K562 (cell line): ENCODE measurements at regions not wholly inside any gene's neighbourhood (a gene's known extent, or its start where the extent isn't known, plus 50 kb on each side); places are given as distances from the start of the nearest gene placed in this dataset.

Experiments used
- ATAC-seq: fragments of 200-7000 bp; cut with Tn5 transposase; 3 replicates; pipeline ENCODE4 v1.9.1; 2020; ENCODE audit warnings: moderate library complexity
- BruUV-seq: library from RNA; stranded (reverse); fragments of 400-500 nt; replicated peaks from 2 replicates; lab custom pipeline; 2021; lab: Mats Ljungman, UMichigan
- CTCF ChIA-PET: fragments of 300-600 bp; formaldehyde crosslinking; extraction: SDS; loops from one replicate; lab custom pipeline; 2021; ENCODE audit warnings: low intra/inter-chr PET ratio; lab: Yijun Ruan, JAX
- POLR2A ChIA-PET: fragments of 300-600, 350-650 bp; sonication (Branson Sonifier 250); formaldehyde crosslinking; extraction: SDS; loops from one replicate; lab custom pipeline; 2021; ENCODE audit warnings: antibody characterized with exemption, inconsistent platforms; lab: Yijun Ruan, JAX
- DNase-seq, 4 experiments: peaks; one replicate each; pipeline versions ENCODE4 v3.0.0 to v3.0.0-alpha.2; 2011 to 2018; ENCODE audit warnings: low spot score in 3 of 4, mixed read lengths in 3 of 4; ENCODE audit errors: extremely low read depth in 1 of 4
- FAIRE-seq: peaks from 2 replicates; lab custom pipeline; 2011; peaks lifted over from hg19 to GRCh38; lab: Jason Lieb, UNC
- H2AFZ ChIP-seq: 2 replicates; pipeline ENCODE4 v1.6.0; 2011; ENCODE audit warnings: low read depth, low read length, control low read depth, inconsistent platforms
- H3K27ac ChIP-seq: fragments of 200-600 bp; 3 replicates; pipeline ENCODE4 v1.8.0; 2011; ENCODE audit warnings: low read depth, mild to moderate bottlenecking, control low read depth, inconsistent platforms, low read length, moderate library complexity, mixed read lengths; ENCODE audit errors: extremely low read depth
- H3K27me3 ChIP-seq, 2 experiments: fragments of 300-600 bp in 1 of 2; 2 replicates in 1 of 2; 3 replicates in 1 of 2; pipeline versions ENCODE4 v1.6.0 to v1.8.0; 2011; ENCODE audit warnings: inconsistent platforms in 2 of 2, low read length in 2 of 2, mild to moderate bottlenecking in 1 of 2, mixed read lengths in 1 of 2, moderate library complexity in 1 of 2; ENCODE audit not compliant: control insufficient read depth in 2 of 2, insufficient read depth in 2 of 2
- H3K36me3 ChIP-seq: fragments of 300-600 bp; 3 replicates; pipeline ENCODE4 v1.8.0; 2011; ENCODE audit warnings: mild to moderate bottlenecking, low read length, inconsistent platforms; ENCODE audit not compliant: control insufficient read depth, insufficient read depth
- H3K4me1 ChIP-seq, 2 experiments: fragments of 200-600 bp in 1 of 2; replicated peaks in 1 of 2; 2 replicates in 1 of 2; 3 replicates in 1 of 2; pipeline versions ENCODE4 v1.5.1 to v1.8.0; 2011; ENCODE audit warnings: inconsistent platforms in 2 of 2, low read length in 2 of 2, mild to moderate bottlenecking in 1 of 2, mixed read lengths in 1 of 2, moderate library complexity in 1 of 2; ENCODE audit not compliant: control insufficient read depth in 2 of 2, insufficient read depth in 2 of 2
- H3K4me2 ChIP-seq: 2 replicates; pipeline ENCODE4 v1.6.1; 2011; ENCODE audit warnings: low read length, control low read depth, inconsistent platforms, mixed read lengths; ENCODE audit not compliant: insufficient read depth
- H3K4me3 ChIP-seq: fragments of 200-600 bp; sonication (generic), shearing (Covaris generic); 2 replicates; pipeline ENCODE4 v1.5.1; 2016; ENCODE audit warnings: control low read depth, inconsistent platforms
- H3K79me2 ChIP-seq: fragments of 200-600 bp; 3 replicates; pipeline ENCODE4 v1.8.0; 2011; ENCODE audit warnings: low read length, inconsistent platforms; ENCODE audit not compliant: control insufficient read depth, insufficient read depth
- H3K9ac ChIP-seq, 2 experiments: 2 replicates each; pipeline versions ENCODE4 v1.6.0 to v1.6.1; 2011; ENCODE audit warnings: low read depth in 2 of 2, low read length in 2 of 2, control low read depth in 1 of 2, inconsistent platforms in 1 of 2, mild to moderate bottlenecking in 1 of 2, mixed read lengths in 1 of 2; ENCODE audit not compliant: insufficient read depth in 1 of 2
- H3K9me1 ChIP-seq: one replicate; pipeline ENCODE4 v1.6.0; 2011; ENCODE audit warnings: inconsistent platforms, mild to moderate bottlenecking, low read length, moderate library complexity; ENCODE audit not compliant: control insufficient read depth, insufficient read depth
- H3K9me3 ChIP-seq: replicated peaks from 2 replicates; pipeline ENCODE4 v1.5.1; 2011; ENCODE audit warnings: low read depth, low read length, inconsistent platforms; ENCODE audit not compliant: control insufficient read depth, insufficient read depth
- H4K20me1 ChIP-seq: replicated peaks from 2 replicates; pipeline ENCODE4 v1.6.1; 2011; ENCODE audit warnings: low read length, inconsistent platforms, mixed read lengths; ENCODE audit not compliant: control insufficient read depth, insufficient read depth
- CHD4 ChIP-seq: fragments of 200-600 bp; sonication (generic); IDR thresholded peaks from 3 replicates; pipeline ENCODE4 v1.6.1; 2012; ENCODE audit warnings: low read depth, mild to moderate bottlenecking, mixed read lengths, low read length, inconsistent platforms; ENCODE audit not compliant: insufficient read depth, insufficient replicate concordance, poor library complexity, severe bottlenecking
- HNRNPUL1 ChIP-seq: fragments of 200-400 bp; formaldehyde crosslinking; IDR thresholded peaks from 2 replicates; pipeline ENCODE4 v1.6.1; 2017; ENCODE audit warnings: low read length
- NFIC ChIP-seq: fragments of 450-650 bp; IDR thresholded peaks from 2 replicates; pipeline ENCODE4 v1.6.1; 2017; ENCODE audit warnings: mild to moderate bottlenecking, inconsistent platforms
- RBBP5 ChIP-seq: fragments of 200-600 bp; sonication (generic); IDR thresholded peaks from 2 replicates; pipeline ENCODE4 v1.6.1; 2012; ENCODE audit warnings: borderline replicate concordance, mild to moderate bottlenecking, low read length, control low read depth, inconsistent platforms; ENCODE audit not compliant: insufficient read depth, poor library complexity, severe bottlenecking
- SREBF2 ChIP-seq: sonication (generic); formaldehyde crosslinking; IDR thresholded peaks from 2 replicates; pipeline ENCODE4 v1.4.0; 2020; ENCODE audit warnings: mild to moderate bottlenecking, missing genetic modification reagents
- SRSF1 ChIP-seq: fragments of 200-400 bp; formaldehyde crosslinking; IDR thresholded peaks from 2 replicates; pipeline ENCODE4 v1.6.1; 2017; ENCODE audit warnings: mild to moderate bottlenecking, low read depth, low read length, moderate library complexity
- TCF7 ChIP-seq: sonication (generic); IDR thresholded peaks from 2 replicates; pipeline ENCODE4 v1.6.1; 2016; ENCODE audit warnings: antibody characterized with exemption, borderline replicate concordance
- U2AF1 ChIP-seq: fragments of 200-400 bp; formaldehyde crosslinking; optimal IDR thresholded peaks from 2 replicates; pipeline ENCODE3; 2017; ENCODE audit warnings: mild to moderate bottlenecking, low read depth, low read length, moderate library complexity
- ZNF644 ChIP-seq: fragments of 200-800 bp; sonication (Bioruptor generic); IDR thresholded peaks from 2 replicates; pipeline ENCODE4 v1.6.1; 2016; ENCODE audit warnings: low read depth, missing genetic modification characterization, missing compliant biosample characterization
- WGBS: fragments of 100-300 bp; shearing (Covaris generic); methylation state at CpG from one replicate; pipeline ENCODE4 v1.1.6; 2016; ENCODE audit warnings: low coverage, mixed read lengths; ENCODE audit not compliant: insufficient coverage; ENCODE audit errors: missing lambda C conversion rate; 5-methylcytosine and 5-hydroxymethylcytosine counted together
- in situ Hi-C: fragments of 300-500 bp; cut with MboI; formaldehyde crosslinking; loops from 4 replicates; pipeline ENCODE4 v1.15.0; 2018; ENCODE audit warnings: inconsistent platforms, mixed read lengths
- intact Hi-C: fragments of 100-400 bp; cut with micrococcal nuclease; formaldehyde crosslinking; loops from 2 replicates; pipeline ENCODE4 v1.14.2; 2022
- TF ChIP-seq, protein P1 (sequence below): fragments of 450-650 bp; IDR thresholded peaks from 2 replicates; pipeline ENCODE4 v1.6.1; 2017; ENCODE audit warnings: mild to moderate bottlenecking, moderate library complexity
- TF ChIP-seq, protein P2 (sequence below), 2 experiments: fragments of 450-650 bp in 1 of 2; sonication (generic) in 1 of 2; formaldehyde crosslinking in 1 of 2; IDR thresholded peaks in 1 of 2; conservative IDR thresholded peaks in 1 of 2; 2 replicates each; pipeline versions ENCODE4 v1.6.1 to v1.8.1; 2016 to 2023; ENCODE audit warnings: mild to moderate bottlenecking in 2 of 2, moderate library complexity in 2 of 2, inconsistent platforms in 1 of 2, missing genetic modification reagents in 1 of 2

DNA sequence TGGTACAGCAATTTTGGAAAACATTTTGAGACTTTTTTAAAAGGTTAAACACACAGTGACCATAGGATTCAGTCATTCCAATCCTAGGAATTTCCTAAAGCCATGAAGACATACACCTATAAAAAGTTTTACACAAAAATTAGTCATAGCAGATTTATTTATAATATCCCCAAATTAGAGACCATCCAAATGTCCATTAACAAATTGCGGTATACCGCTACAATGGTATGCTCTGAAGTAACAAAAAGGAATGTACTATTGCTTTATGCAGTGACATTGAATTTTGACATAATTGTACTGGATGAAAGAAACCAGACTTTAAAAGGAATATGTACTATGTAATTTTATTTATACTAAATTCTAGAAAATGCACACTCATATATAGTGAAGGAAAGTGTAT is 362.8 kb downstream of the HGF start:
- Histone ChIP-seq H3K9me1 (no peaks in the 10 kb centered on the region), H3K27ac (no peak overlapping the region), H3K4me2 (no peak overlapping the region), H3K9ac (no peak overlapping the region), H3K27me3 (no peaks in the 10 kb centered on the region), H3K36me3 (no peaks in the 10 kb centered on the region), H3K79me2 (no peaks in the 10 kb centered on the region), H4K20me1 (no peaks in the 10 kb centered on the region), H3K4me3 (no peak overlapping the region), H3K4me1 (no peaks in the 10 kb centered on the region), H3K9me3 (no peaks in the 10 kb centered on the region), H2AFZ (no peak overlapping the region)
- 19% methylated on average over 2 of the region's 2 CpGs for WGBS
- CTCF ChIA-PET = no interaction called here
- DNase-seq (no peak), ATAC-seq (no peak), FAIRE-seq (no peak)
- TF ChIP-seq NFIC (no peak), RBBP5 (no peak), ZNF644 (tag) (no peak), SRSF1 (no peak), TCF7 (no peak), U2AF1 (no peak), HNRNPUL1 (no peak), CHD4 (no peak), SREBF2 (CRISPR knock-in tag) (no peak)
- TF ChIP-seq, protein P1, sequence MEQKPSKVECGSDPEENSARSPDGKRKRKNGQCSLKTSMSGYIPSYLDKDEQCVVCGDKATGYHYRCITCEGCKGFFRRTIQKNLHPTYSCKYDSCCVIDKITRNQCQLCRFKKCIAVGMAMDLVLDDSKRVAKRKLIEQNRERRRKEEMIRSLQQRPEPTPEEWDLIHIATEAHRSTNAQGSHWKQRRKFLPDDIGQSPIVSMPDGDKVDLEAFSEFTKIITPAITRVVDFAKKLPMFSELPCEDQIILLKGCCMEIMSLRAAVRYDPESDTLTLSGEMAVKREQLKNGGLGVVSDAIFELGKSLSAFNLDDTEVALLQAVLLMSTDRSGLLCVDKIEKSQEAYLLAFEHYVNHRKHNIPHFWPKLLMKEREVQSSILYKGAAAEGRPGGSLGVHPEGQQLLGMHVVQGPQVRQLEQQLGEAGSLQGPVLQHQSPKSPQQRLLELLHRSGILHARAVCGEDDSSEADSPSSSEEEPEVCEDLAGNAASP = no peak
- TF ChIP-seq, protein P2, sequence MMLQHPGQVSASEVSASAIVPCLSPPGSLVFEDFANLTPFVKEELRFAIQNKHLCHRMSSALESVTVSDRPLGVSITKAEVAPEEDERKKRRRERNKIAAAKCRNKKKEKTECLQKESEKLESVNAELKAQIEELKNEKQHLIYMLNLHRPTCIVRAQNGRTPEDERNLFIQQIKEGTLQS (IDR thresholded peaks at IDR 0.05) = no peak
- TF ChIP-seq, protein P2 (CRISPR knock-in tag; conservative IDR thresholded peaks at IDR 0.05) = no peak
- BruUV-seq = no TSS peak
- POLR2A ChIA-PET = no interaction called here
- in situ Hi-C loops (no loop called here), intact Hi-C loops (no loop called here)
